ENCODE measurements at regions not wholly inside any gene's neighbourhood (a gene's known extent, or its start where the extent isn't known, plus 50 kb on each side); places are given as distances from the start of the nearest gene placed in this dataset.

DNA sequence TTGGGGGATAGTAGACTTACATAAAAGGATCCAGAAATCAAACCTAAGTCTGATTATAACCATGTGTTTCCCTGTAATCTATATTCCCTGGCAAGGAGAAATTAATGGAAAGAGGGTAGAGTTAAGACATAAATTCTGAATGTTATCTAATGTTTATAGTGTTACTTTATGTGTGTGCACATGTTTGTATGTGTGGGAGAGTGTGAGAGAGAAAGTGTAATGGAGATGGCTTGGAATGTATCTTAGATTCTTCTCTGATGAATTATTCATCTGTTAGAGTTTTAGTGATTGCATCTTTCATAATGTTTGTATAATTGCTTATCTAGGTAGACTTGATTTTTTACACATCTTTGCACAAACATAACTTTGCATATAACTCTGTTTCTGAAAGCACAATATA, 490.9 kb downstream of the FLRT2 start:
- no peak for TF ChIP-seq CTCF (IDR thresholded peaks at IDR 0.05; ENCODE audit: poor library complexity, severe bottlenecking)
- TF ChIP-seq POLR2AphosphoS5 (IDR thresholded peaks at IDR 0.05) = no peak
- TF ChIP-seq EP300 (conservative IDR thresholded peaks at IDR 0.05; ENCODE audit: poor library complexity, severe bottlenecking) = no peak
- TF ChIP-seq RAD21 (conservative IDR thresholded peaks at IDR 0.05) = no peak
- TF ChIP-seq SMC3 (conservative IDR thresholded peaks at IDR 0.05; ENCODE audit: poor library complexity) = no peak
- no peak for TF ChIP-seq EZH2 (IDR thresholded peaks at IDR 0.05; ENCODE audit: borderline replicate concordance, insufficient read depth, low read length, poor library complexity, severe bottlenecking)
